NCI-H2227 treated with DMSO at 0.1 percent for 48 hours (cell line): ENCODE measurements at regions not wholly inside any gene's neighbourhood (a gene's known extent, or its start where the extent isn't known, plus 50 kb on each side); places are given as distances from the start of the nearest gene placed in this dataset.
"Not testable (repeated sequence)": the region's sequence is repeated elsewhere in the genome, so short reads cannot be mapped to it uniquely, and the experiment has no call there.

Experiments used
- DNase-seq: peaks from one replicate; lab custom pipeline; 2025; lab: John Stamatoyannopoulos, UW

GRCh38 chr3:159229116-159229680 lies 427.3 kb downstream of the MFSD1 start:
- DNase-seq, result no peak

- DNase-seq, result no peak
Measured at GRCh38 chr3:159232966-159233365, 431.1 kb downstream of the MFSD1 start.

GRCh38 chr3:159233734-159234133 lies 431.9 kb downstream of the MFSD1 start:
- DNase-seq, result no peak

DNA sequence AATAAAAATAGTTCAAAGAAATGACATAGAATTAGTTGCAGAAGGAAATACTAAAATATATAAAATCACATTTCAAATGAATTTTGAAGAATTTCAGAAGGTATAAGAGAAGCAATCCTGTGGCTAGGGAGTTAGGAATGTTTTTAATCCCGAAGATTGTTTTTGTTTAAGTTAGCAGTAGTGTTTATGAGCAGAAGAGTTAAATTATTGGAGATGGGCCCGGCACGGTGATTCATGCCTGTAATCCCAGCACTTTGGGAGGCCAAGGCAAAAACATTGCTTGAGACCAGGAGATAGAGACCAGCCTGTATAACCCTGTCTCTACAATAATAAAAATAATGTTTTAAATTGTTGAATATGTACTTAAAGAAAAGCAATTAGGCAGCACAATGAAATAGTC lies 432.5 kb downstream of the MFSD1 start:
- no peak for DNase-seq

- peak; percentile 52 for DNase-seq
Measured at GRCh38 chr3:159236321-159236720, 434.5 kb downstream of the MFSD1 start.

GRCh38 chr3:159237226-159237625 lies 435.4 kb downstream of the MFSD1 start:
- DNase-seq, result peak; percentile 19

DNA sequence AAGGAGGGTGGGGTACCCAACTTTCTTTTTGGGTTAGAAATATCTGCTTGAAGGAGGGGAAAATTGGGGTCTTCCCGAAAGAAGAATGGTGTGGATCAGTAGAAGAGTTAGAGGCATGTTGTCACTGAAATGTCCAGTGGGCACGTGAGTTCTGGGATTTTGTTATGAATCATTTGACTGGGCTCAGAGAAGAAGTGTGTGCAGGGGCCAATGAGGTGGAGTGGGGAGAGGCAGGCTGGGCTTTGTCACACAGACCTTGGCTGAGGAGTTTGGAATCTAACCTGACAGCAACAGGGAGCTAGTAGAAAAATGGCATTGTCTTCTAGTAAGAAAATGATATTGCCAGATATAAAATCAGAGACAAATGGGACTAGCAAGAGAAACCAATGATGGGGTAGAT lies 436.8 kb downstream of the MFSD1 start:
- no peak for DNase-seq

GRCh38 chr3:159239059-159239458 lies 437.2 kb downstream of the MFSD1 start:
- no peak for DNase-seq

DNA sequence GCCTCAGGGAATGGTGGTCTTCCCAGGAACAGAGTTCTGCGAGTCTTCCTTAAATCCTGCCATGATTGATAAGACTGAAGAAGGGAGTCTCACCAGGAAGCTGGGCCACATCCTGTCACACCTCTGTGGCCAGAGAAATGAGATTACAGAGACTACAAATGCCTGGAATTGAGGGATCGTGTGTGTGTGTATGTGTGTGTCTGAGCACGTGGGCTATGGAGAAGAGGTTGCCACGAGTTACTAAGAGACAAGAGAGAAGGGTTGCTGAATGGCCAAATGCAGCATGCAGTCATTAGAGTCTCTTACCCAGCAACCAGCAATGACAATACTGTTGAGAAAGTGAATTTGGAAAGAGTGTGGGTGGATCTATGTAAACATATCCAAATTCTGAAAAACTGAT lies 443.1 kb downstream of the MFSD1 start:
- no peak for DNase-seq

- DNase-seq, result no peak
Measured at GRCh38 chr3:159245871-159246270, 444.0 kb downstream of the MFSD1 start.

DNA sequence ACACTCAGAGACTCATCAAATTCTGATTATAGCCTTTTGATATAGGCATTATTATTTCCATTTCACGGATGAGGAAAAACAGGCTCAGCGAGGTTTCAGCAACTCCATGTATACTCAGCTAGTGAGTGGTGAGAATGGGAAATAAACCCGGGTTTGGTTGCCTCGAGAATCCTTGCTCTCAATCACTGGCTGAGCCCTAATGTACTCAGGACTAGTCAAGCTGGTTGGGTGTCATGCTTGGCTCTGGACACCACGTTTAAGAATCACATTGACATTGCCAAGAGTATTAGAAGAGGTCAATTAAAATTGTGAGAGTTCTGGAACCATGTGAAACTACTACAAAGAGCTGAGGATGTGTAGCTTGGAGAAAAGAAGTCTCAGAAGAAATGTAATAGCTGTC lies 444.5 kb downstream of the MFSD1 start:
- DNase-seq, result no peak

DNA sequence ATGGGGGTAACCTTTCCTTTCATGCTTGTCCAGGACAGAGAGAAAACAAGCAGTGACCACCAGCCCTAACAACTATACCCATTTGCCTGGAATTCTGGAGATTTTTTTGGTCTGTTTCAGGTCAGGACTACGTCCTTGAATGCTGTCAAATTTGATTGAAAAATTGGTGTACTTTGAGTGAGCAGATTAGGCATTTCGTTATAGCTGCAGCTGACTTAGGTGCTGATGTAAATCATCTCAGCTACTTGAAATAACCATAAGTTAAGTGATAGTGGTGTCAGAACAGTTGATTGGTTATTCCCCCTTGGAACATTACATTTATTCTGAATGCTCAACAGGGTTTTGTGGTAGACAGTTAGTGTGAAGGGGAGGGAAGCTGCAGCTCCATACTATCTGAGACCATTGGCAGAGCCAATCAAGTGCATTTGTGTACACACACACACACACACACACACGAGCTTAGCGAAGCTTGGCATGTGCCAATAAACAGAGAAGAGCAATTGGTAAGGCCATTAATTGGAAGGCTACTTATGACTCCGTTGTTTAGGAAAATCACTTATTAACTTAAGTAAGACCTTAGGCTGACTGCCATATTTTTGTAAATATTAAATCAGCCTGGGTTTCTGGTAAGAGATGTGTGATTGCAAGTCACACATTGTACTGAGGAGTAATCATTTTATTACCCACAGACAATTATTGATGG lies 447.8 kb downstream of the MFSD1 start:
- no peak for DNase-seq

DNA sequence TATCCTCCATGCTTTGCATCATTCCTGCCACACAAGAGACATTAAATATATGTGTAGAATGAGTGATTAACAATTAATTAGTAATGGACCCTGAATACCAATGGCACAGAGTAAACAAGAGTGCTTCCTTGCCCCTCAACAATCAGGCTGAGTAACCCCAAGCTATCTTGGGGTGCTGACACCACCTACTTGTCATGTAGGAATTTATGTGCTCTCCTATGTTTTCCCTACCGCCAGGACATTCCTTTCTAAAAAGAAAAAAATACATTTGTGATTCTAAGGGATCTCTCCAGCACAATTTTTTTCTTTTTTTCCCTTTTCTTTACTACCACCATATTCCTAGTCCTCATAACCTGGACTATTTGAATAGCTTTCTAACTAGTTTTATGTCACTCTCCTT lies 449.1 kb downstream of the MFSD1 start:
- no peak for DNase-seq

DNA sequence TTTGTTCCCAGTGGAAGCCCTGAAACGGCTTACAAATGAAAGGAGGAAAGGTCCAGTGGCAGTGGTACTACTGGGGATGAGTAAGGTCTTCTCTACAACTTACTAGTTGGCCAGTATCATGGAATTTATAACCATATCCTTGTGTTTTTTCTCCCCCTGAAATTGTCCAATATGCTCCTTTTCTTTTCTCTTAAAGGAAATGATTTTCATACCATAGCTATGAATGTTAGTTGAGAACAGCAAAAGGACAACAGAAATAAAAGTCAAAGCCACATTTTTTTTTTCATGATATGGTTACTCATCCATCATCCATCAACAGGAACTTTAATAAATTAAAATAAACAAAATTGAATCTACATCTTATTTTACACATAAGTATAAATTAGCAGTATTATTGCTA lies 450.4 kb downstream of the MFSD1 start:
- DNase-seq, result no peak

DNA sequence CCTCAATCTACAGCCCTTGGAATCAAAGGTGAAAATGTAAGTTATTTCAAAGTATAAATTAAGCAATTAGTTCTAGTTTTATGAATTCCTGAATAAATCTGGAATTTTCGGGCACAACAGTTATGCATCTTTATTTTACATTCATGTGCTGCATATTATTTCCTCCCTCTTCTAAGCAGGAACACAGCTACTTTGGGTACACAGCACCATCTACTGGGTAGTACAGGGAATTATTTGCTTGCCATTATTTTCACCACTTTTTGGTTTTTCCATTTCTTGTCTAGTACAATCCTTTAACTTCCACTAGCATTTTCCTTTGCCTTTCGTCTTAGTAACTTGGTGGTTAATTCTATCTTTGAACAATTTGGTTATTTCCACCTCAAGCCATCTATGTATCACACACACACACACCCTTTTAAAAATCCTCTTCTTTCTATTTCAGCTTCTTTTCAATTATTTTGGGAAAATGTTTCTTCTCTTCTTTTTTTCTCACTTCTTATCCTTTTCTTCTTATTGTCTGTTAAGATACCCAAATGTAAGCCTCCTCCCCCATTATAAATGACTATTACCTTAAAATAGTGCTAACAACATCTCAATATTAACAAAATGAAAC lies 451.0 kb downstream of the MFSD1 start:
- DNase-seq, result peak; percentile 48

DNA sequence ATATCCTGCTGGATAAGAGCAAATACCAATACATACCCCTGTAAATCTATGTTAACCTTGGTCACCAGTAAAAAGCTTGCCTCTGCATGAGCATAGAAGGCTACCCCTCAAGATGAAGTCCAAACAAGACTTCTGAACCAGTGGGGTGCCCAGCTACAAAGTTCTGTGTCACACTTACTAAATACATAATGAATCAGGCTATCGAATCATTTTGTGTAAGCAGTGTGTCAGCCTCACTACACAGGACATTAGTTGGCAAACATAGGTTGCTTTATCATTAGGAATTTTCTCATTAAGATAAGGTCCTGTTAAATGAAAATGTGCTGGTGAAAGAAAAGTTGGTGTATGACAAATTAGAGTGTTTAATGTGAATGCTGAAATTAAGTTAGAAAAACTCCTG lies 452.0 kb downstream of the MFSD1 start:
- no peak for DNase-seq

- DNase-seq, result no peak
Measured at GRCh38 chr3:159257954-159258353, 456.1 kb downstream of the MFSD1 start.

- no peak for DNase-seq
Measured at GRCh38 chr3:159258934-159259333, 457.1 kb downstream of the MFSD1 start.

DNA sequence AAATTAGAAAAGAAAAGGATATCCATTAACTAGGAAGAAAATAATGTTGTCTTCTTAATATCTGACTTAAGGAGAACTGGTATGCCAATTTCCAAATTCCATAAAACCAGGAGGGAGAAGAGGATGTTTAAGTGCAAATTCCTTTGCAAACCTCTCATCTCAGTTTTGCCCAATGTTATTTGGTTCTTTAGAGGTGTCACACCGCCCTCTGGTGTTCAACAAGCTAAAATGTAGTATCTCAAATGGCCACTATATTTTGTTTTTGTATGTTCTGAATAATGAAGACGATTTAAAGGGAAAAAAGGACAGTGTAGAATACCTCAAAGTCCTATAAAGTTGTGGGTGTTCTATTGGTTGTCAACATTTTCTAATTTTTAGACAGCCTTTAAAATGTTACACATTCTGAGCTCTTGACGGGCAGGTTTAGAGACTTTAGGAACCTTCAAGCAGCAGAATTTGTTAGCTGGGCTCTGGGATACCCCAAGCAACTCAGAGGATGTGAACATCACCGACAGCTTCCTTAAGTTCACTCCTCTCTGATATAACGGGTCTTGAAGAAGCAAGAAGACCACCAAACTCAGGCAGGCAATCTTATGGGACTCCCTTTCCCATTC lies 458.3 kb downstream of the MFSD1 start:
- peak; percentile 36 for DNase-seq

GRCh38 chr3:159261333-159261732 lies 459.5 kb downstream of the MFSD1 start:
- DNase-seq, result not testable (repeated sequence)

DNA sequence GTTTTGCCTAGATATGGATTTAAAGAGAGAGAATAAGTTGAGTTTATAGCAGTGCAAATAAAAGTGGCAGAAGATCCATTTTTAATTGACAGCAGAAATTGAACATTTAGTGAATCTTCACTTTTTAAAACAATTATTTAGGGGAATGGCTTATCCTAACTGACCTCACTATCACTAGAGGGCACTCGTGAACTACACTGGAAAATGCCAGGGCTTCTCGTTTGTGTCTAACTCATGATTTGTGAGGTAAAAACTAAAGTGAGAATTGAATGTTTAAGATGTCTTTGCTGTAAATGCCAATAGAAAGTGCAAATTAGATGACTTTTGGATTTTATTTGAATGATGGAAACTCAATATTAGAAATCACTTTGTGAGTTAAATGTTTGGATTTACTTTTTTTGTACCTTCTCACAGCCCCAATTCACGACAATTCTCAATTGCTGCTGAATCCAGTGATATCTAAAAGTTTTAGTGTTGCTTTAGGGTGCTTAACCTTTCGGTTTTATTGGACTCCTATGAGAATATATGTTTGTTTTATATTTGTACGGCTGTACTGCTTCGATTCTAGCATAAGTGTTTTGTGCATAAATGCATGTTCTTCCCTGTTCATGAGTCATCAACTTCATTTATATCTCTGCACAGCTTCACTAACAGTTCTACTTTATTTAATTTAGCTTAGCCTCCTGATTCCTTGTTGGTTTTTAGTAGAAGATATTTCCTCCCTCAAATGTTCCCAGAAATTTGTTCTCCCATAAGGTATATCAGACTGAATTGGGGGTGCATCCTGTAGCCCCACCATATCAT lies 462.1 kb downstream of the MFSD1 start:
- DNase-seq, result peak; percentile 48

DNA sequence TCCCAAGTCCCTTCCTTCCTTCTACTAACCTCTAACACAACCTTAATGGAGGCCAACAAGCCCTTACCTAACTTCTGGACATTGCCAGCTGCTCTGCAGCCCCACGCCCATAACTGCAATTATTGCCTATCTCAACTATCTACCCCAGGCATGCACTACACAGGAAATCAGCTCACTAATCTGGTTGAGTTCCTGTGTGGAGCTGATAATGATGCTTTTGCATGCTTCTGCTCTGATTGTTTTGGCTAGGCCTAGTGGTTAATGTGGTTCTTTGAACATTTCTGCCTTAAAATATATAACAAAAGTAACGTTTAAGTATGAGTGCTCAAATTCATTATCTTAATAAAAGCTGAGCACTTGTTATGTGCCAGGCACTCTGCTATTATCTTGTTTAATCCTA lies 463.9 kb downstream of the MFSD1 start:
- DNase-seq, result no peak
